Pancreas (tissue), 10 donors: ENCODE measurements at regions not wholly inside any gene's neighbourhood (a gene's known extent, or its start where the extent isn't known, plus 50 kb on each side); places are given as distances from the start of the nearest gene placed in this dataset.

Experiments
- ATAC-seq, 4 donors: fragments of 200-7000 bp; cut with Tn5 transposase; one replicate each; pipeline versions ENCODE4 v1.8.0 to v1.9.1; 2020; ENCODE audit warnings: mild to moderate bottlenecking in 4 of 4, moderate library complexity in 4 of 4
- DNase-seq, 6 donors: peaks; one replicate each; pipeline ENCODE4 v3.0.0-alpha.2; 2020
- FAIRE-seq: peaks from 2 replicates; lab custom pipeline; 2012; peaks lifted over from hg19 to GRCh38; lab: Jason Lieb, UNC
- H3K27ac ChIP-seq, 4 donors: fragments of 200-600 bp; sonication (generic); 1 replicate in 3 of 4; 2 replicates in 1 of 4; pipeline versions ENCODE4 v1.5.0 to v1.8.0; 2020
- H3K27me3 ChIP-seq, 4 donors: fragments of 200-600 bp; one replicate each; pipeline ENCODE4 v1.8.0; 2021
- H3K36me3 ChIP-seq, 3 donors: fragments of 200-600 bp; sonication (generic) in 1 of 3; one replicate each; pipeline versions ENCODE4 v1.5.0 to v1.8.0; 2020 to 2021
- H3K4me1 ChIP-seq, 3 donors: fragments of 200-600 bp; one replicate each; pipeline ENCODE4 v1.8.0; 2021
- H3K4me3 ChIP-seq, 4 donors: fragments of 200-600 bp; sonication (generic) in 2 of 4; one replicate each; pipeline versions ENCODE4 v1.5.0 to v1.8.0; 2020 to 2021
- H3K9me3 ChIP-seq, 4 donors: fragments of 200-600 bp; one replicate each; pipeline ENCODE4 v1.8.0; 2021
- WGBS, 2 donors: extraction: QIAGEN DNeasy Blood & Tissue Kit; methylation state at CpG; one replicate each; pipeline ENCODE4 v1.1.7; 2013; 5-methylcytosine and 5-hydroxymethylcytosine counted together
- intact Hi-C, 3 donors: fragments of 100-400 bp; cut with DNase I; formaldehyde crosslinking; loops; one replicate each; pipeline versions ENCODE4 v1.11.1 to v1.14.2; 2022
- TF ChIP-seq, protein P1 (sequence below), 4 donors: fragments of 200-600 bp; sonication (generic) in 3 of 4; IDR thresholded peaks; one replicate each; pipeline versions ENCODE4 v1.5.0 to v1.8.0; 2021; ENCODE audit warnings: antibody characterized with exemption in 4 of 4
- donor health status: healthy with polysubstance abuse.
- donor health status: DM: no; HTN: no; CAD: no; lungs with moderate emphysema.
- donor health status: DM: no; HTN: no; CAD: no.
- donor health status: control.
- donor health status: control.
- donor health status: Bipolar disorder and iron deficiency.
- donor health status: DM: yes; HTN: yes; CAD: no.
- donor health status: DM: no; HTN: no; CAD: no.
- donor health status: DM: no; HTN: no; CAD: no.
- donor health status: DM: yes; HTN: yes; CAD: no.

DNA sequence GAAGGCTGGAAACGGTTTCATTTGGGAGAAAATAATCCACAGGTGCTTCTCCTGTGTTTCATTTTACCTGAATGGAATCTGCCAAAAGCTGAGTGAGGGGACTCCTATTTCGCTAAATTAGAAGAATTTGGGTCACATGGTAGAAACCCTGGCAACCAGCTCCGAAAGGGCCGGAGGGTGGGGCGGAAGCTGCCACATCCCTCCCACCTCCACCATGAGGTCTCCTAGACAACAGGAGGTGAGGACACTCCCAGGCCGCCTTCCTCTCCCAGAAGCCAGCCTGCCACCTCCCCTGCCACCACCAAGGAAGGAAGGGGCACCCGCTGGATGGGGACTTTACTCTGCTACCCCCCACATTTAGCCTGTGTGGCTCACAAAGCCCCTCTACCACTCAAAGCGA, 199.9 kb upstream of the ZC3H12A start:
- H3K27me3 ChIP-seq = no peaks in the 10 kb centered on the region
- no peaks in the 10 kb centered on the region for H3K4me1 ChIP-seq
- DNase-seq = no peak
- TF ChIP-seq, protein P1, sequence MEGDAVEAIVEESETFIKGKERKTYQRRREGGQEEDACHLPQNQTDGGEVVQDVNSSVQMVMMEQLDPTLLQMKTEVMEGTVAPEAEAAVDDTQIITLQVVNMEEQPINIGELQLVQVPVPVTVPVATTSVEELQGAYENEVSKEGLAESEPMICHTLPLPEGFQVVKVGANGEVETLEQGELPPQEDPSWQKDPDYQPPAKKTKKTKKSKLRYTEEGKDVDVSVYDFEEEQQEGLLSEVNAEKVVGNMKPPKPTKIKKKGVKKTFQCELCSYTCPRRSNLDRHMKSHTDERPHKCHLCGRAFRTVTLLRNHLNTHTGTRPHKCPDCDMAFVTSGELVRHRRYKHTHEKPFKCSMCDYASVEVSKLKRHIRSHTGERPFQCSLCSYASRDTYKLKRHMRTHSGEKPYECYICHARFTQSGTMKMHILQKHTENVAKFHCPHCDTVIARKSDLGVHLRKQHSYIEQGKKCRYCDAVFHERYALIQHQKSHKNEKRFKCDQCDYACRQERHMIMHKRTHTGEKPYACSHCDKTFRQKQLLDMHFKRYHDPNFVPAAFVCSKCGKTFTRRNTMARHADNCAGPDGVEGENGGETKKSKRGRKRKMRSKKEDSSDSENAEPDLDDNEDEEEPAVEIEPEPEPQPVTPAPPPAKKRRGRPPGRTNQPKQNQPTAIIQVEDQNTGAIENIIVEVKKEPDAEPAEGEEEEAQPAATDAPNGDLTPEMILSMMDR (IDR thresholded peaks at IDR 0.05) = no peak
- no peak overlapping the region for H3K4me3 ChIP-seq
- no peak for FAIRE-seq
- intact Hi-C loops = no loop called here
- H3K36me3 ChIP-seq = no peaks in the 10 kb centered on the region
- 80 to 81% methylated on average over 7 to 8 of the region's 8 CpGs for WGBS, 2 donors
- no peak for ATAC-seq
- H3K27ac ChIP-seq = no peak overlapping the region
- no peaks in the 10 kb centered on the region for H3K9me3 ChIP-seq

DNA sequence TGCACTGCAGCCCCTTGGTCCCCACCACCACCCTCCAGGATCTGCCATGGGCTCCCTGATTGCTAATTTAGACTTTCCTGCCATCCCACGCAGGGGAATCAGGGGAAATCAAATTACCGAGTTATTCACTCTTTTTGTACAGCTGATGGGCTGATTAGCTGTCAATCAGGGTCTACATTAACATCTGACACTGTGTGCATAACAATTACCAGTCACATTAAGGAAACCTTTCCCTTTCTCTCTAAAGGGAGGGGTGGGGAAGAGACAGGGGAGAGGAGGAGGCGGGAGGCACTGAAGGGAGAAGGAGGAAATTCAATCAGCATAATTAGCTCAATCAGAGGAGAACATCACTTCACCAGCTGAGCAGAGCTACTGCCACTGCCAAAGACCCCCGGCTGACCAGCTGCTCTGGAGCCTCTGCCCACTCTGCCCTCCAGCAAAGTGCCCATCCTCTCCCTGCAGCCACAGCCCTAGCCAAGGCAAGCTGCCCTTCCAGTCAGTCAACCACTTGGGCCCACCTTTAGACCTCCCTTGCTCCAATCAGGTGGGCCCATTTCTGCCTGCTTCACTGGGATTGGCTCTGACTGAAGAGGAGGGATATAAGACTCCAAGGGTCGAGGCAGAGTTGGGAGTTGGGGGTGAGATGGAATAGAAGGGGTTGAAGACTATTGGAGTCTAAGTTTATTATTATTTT, 199.3 kb upstream of the ZC3H12A start:
- H3K36me3 ChIP-seq = no peaks in the 10 kb centered on the region
- intact Hi-C loops = no loop called here
- no peaks in the 10 kb centered on the region for H3K4me1 ChIP-seq
- 72 to 75% methylated on average over 4 to 5 of the region's 5 CpGs for WGBS, 2 donors
- DNase-seq (no peak), ATAC-seq (no peak), FAIRE-seq (no peak)
- H3K9me3 ChIP-seq = no peaks in the 10 kb centered on the region
- TF ChIP-seq, protein P1 (IDR thresholded peaks at IDR 0.05) = no peak
- no peak overlapping the region for H3K27ac ChIP-seq
- H3K27me3 ChIP-seq = no peaks in the 10 kb centered on the region
- H3K4me3 ChIP-seq = no peak overlapping the region

DNA sequence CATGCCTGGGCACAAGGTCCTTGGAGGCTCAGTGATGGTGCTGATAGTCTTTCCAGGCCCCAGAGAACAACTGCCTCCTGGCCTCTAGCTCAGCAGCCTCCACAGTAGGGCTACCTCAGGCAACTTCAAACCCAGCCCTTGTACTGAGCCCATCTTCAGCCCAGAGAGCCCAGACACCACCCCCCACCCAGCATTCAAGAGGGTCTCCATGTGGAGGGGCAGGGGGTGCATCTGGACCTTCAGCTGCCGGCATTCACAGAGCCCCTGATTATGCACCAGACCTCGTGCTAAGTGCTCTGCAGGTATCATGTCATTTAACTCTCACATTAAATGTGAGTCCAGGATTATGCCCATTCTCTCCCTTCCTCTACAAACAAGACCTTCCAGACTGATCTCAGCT, 197.0 kb upstream of the ZC3H12A start:
- DNase-seq (no peak), FAIRE-seq (no peak), ATAC-seq (no peak)
- WGBS, 2 donors = 71 to 78% methylated on average over 2 of the region's 2 CpGs
- Histone ChIP-seq H3K4me1 (no peaks in the 10 kb centered on the region), H3K36me3 (no peaks in the 10 kb centered on the region), H3K9me3 (no peaks in the 10 kb centered on the region), H3K27me3 (no peaks in the 10 kb centered on the region), H3K27ac (no peak overlapping the region), H3K4me3 (no peak overlapping the region)
- intact Hi-C loops = no loop called here
- TF ChIP-seq, protein P1 (IDR thresholded peaks at IDR 0.05) = no peak

DNA sequence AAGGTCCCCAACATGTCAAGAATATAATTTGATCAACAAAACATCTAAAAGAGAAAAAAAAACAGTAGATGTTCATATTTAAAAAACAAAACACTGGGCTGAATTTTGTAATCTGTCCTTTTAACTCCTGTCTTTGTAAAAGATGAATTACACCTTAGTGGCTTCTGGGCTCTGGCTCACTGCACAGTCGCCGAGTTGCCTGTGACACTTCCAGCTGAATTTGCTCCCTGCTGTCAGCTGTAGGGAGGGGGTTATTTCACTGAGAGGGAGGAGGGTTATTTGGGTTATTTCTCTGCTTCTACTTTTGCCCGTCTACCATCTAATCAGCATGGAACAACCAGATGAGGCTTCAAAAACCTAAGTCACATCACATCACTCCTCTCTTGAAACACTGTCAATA, 193.0 kb upstream of the ZC3H12A start:
- TF ChIP-seq, protein P1 (IDR thresholded peaks at IDR 0.05) = no peak
- DNase-seq (no peak), ATAC-seq (no peak), FAIRE-seq (no peak)
- intact Hi-C loops = no loop called here
- Histone ChIP-seq H3K27ac (no peak overlapping the region), H3K9me3 (no peaks in the 10 kb centered on the region), H3K36me3 (no peaks in the 10 kb centered on the region), H3K27me3 (no peaks in the 10 kb centered on the region), H3K4me1 (no peaks in the 10 kb centered on the region), H3K4me3 (no peak overlapping the region)
- WGBS, 2 donors = 28 to 35% methylated on average over 3 of the region's 3 CpGs

DNA sequence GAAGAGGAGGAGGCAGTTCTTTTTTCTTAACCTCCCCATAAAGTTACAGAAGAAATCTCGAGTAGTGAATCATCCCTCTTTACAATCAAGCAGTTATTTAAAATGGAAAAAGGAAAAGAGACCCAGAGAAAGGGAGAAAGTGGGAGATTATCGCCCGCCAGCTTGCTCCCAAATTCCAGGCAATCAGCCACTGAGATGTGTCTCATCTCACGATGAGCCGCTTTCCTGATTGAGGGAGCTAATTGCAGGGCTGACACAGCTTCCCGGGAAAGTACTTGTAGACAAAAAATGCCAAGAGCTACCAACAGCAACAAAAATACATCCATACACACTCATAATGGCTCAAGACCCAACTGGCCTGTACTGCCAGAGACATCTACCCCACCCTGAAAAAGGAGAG, 191.6 kb upstream of the ZC3H12A start:
- no peak for FAIRE-seq
- no peaks in the 10 kb centered on the region for H3K9me3 ChIP-seq
- H3K27ac ChIP-seq = no peak overlapping the region
- no peaks in the 10 kb centered on the region for H3K36me3 ChIP-seq
- DNase-seq = no peak
- 47 to 60% methylated on average over 6 of the region's 6 CpGs for WGBS, 2 donors
- H3K4me1 ChIP-seq = no peaks in the 10 kb centered on the region
- TF ChIP-seq, protein P1 (IDR thresholded peaks at IDR 0.05) = no peak
- no peak for ATAC-seq
- H3K27me3 ChIP-seq = no peaks in the 10 kb centered on the region
- intact Hi-C loops = no loop called here
- H3K4me3 ChIP-seq = no peak overlapping the region
